Activated CD4-positive, alpha-beta T cell treated with anti-CD3 and anti-CD28 coated beads, Interleukin-2, Interleukin-4, amounts not matched to agents 100 ng/mL and 50 ng/mL, durations not matched to agents 16 hours and 8 hours (primary cell): ENCODE measurements at regions not wholly inside any gene's neighbourhood (a gene's known extent, or its start where the extent isn't known, plus 50 kb on each side); places are given as distances from the start of the nearest gene placed in this dataset.

ENCODE experiments used
- DNase-seq: peaks from one replicate; pipeline ENCODE4 v3.0.0-alpha.2; 2020; ENCODE audit warnings: low spot score

DNA sequence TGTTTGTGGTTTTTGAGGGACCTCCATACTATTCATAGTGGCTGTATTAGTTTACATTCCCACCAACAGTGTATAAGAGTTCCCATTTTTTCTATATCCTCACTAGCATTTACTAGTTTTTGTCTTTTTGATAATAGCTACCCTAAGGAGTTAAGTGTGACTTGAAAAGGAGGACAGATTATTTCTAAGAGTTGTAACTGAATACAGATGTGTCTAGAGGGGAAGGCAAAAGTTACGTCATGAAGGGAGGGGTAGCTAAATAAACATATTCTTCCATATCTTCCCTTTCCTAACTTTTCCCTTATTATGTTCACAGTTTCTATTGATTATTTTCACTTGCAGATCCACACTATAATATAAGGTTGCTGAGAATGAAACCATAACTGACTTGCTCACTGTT, 1315.7 kb upstream of the ZEB2 start:
- no peak for DNase-seq

DNA sequence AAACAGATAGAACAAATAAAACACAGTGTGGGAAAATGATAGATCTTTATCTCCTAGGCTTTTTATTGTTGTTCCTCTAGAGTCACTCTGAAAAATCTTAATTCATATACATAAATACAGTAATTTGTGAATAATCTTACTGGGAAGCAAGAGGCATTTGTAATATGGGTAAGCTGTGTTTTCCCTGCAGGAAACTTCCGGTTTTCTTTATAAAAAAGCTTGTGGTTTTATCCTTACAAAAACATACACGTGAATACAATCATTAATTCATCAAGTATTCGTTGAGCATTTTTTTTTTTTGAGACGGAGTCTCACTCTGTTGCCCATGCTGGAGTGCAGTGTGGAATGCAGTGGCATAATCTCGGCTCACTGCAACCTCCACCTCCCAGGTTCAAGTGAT, 1312.8 kb upstream of the ZEB2 start:
- DNase-seq, result no peak

DNA sequence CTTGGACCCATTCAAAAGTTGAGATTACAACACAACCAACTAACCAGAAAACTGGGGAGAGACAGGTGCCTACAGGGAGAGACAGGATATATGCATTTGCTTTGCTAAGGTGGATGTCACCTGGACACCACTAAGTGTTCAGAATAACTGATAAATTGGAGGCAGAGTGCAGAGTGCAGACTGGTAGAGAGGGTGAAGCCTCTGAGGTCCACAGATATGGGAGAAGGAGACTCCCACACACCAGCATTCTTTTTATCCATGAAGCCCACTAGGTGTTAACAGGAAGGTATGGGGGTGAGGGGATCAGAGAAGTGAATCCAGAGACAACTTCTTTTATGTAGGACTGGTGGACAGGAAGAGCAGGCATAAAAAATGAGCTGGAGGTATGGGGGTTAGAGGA, 1310.0 kb upstream of the ZEB2 start:
- DNase-seq, result no peak

DNA sequence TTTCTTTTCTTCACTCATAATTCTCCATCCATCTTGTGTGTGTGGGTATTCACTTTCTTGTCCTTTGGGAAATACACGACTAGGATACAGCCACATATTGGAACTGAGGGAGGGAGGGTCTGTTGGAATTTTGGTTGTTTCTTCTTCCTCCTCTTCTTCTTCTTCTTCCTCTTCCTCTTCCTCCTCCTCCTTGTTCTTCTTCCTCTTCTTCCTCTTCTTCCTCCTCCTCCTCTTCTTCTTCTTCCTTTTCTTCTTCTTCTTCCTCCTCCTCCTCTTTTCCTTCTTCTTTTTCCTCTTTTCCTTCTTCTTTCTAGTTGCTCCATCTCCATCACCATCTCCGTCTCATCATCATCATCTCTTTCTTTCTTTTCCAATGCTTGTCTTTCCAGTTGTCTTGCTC, 1307.3 kb upstream of the ZEB2 start:
- no peak for DNase-seq

DNA sequence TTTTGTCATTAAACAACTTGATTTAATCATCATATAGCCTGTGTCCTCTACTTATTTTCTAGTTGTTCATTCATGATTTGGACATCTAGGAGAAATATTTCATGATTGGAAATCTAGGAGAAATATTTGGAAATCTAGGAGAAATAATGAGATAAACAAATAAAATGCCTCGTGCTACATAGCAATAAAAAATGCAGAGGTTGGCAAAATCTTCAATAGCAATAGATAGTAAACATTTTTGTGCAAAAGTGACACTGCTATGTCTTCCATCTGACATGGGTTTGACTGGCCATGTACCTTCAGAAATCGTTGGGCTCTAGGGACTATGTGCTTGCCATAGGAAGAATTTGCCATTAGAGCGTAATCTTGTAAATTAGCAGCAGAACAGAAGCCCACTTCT, 1304.5 kb upstream of the ZEB2 start:
- DNase-seq, result no peak

DNA sequence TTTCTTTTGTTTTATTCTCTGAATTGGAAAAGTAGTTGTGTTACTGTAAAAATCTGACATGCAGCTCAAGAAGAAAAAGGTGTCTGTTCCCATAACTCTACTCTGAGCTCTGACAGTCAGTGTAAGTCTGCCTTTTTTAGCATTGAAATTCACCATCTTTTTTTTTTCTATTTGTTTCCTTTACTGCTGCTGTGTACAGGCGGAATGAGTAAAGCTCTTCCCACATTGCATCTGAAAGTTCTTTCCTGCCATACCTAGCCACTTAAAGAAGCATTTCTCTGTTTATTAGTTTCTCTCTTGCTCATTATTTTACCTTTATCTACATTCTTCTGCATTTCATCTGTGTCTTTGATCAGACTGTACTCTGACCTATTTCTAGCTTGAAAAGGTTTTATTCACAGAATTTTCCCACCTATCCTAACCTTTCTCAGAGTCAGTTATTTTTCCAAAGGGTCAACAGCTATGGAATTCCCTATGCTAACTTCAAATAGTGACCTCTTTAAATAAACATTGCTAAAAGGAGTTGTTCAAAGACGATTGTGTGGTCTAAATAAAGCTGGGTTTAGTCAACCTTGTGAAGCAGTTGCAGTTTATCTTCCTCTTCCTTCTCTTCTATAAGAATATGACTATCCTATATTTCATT, 1303.1 kb upstream of the ZEB2 start:
- no peak for DNase-seq

DNA sequence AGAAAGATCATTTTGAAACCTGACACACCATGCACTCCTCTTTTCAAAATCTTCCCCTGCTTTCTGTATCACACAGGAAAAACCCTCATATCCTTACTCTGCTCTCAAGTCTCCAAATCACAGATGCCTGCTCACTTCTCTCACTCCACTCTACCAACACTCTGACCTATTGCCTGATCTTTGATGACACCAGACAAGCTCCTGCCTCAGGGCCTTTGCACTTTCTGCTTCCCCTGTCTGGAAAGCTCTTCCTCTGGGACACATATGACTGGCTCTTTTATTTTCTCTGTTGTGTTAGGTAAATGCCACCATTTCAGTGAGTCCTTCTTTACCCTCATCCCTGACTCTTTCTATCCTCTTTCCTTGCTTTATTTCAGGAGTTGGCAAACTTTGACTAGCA, 1300.7 kb upstream of the ZEB2 start:
- no peak for DNase-seq

DNA sequence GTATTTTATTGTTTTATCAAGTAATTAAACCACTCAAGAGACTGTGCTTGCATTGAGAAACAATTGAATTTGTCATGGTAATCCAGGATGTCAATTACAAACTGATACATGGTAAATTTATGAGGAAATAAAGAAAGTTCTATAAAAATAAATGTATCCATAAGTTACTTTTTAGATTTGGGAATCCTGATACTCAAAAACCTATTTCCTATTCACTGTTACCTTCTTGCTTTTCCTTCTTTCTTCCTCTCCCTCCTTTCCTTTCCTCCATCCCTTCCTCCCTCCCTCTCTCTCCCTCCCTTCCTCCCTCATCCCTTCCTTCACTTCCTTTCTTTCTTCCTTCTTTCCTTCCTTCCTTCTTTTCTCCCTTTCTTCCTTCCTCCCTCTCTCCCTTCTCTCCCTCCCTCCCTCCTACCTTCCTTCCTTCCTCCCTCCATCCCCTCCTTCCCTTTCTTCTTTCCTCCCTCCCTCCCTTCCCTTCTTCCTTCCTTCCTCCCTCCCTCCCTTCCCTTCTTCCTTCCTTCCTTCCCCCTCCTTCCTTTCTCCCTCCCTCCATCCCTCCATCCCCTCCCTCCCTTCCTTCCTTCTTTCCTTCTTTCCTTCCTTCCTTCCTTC, 1299.1 kb upstream of the ZEB2 start:
- no peak for DNase-seq

DNA sequence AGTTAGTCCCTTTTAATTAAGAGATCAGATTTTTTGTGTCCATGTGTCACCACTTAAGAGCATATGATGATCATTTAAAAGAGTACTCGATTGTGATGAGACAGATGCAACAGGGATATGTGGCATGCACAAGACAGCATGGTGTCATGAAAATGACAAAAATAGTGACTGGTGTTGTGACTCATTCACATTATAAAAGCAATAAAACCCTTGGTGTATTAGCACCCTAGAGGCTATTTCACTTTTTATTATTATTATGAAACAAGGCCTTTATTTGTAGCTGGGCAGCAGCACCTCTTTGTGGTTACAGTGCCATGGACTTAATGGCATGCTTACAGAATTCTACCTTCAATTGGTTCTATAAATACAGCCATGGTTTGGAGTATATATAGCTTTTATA, 1296.0 kb upstream of the ZEB2 start:
- no peak for DNase-seq

DNA sequence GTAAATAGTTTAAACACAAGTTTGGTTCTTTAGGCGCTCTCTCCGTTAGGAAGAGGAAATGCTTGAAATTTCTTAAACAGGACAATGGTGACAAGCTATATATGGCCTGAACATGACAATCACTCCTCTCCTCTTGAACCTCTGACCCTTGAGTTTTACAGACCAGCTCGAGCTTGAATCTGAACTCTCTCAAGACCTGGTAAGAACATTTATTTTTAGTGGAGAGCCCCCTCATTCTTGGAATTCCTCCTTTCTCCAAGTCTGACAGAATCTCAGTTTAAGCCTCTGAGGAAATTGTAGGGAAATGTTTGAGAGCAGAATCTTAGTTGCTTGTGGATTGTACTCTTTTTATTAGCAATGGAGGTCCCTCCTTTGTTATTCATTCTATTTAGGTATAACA, 1293.6 kb upstream of the ZEB2 start:
- no peak for DNase-seq

DNA sequence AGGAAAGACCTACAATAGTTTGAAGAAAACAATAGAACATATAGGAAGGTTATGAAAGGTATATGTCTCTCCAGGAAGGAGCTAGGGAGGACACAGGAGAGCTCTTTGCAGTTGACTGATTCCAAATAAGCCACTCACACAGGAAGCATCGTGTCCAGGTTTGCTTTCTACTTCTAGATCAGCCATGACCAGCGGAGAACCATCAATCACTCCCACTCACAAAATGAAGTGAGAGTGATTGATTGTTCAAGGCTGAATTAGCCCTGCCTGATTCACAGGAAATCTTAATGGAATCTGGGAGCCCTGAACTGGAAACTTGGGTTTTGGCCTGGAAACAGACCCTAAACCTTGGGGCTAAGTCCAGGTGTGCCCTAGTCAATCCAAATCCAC, 1292.2 kb upstream of the ZEB2 start:
- DNase-seq, result no peak

DNA sequence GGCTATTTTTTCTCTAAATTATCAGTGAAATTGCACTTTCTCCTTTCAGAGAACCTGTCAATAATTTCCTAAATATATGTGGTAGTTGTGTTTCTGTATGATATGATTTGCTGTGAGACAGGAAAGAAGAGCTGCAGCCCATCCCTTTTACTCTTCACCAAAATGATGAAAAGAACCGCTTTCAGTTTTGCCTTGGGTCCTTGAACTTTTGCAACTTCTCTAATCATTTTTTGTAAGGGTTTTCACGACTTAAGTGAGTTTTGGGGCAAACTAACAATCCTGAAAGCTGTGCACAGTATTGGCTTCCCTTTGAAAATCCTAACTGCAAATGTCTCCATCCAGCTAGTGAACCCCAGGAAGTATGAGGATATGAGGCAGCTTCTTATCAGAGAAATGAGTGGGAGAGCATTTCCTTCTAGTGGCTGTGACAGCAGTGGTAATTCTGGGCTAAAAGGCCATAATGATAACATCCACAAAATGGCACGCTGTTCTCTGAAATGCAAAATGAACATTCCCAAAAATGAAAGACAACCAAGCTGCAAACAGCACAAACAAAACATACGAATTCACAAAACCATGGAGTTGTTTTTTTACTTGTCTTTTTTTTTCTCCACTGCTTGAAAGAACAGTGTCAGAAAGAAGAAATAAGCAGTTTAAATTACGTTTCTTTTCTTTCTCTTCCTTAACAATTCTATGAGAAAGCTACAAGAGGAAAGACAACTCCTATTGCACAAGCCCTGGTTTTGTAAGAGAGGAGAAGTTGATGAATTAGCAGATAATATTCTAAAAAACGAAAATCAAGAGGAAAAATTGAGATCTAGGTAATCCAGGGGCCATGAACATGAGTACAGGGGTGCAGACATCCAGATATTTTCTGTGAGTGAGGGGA, 1291.6 kb upstream of the ZEB2 start:
- no peak for DNase-seq

DNA sequence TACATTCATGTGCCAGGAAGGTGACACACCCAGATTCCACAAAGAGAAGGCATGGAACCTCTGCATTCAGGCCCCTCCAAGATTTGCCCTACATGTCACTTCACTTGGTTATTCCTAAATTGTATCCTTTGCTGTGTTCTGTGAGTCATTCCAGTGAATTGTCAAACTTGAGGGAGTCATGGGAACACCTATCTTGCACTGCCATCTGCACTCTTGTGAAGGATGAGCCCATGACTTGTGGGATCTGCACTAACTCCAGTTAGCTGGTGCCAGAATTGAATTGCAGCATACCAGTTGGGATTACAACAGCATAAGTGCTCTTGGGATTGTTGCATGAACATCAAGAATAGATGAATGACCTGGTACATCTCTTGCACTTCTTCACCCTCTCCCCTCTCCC, 1288.0 kb upstream of the ZEB2 start:
- no peak for DNase-seq

DNA sequence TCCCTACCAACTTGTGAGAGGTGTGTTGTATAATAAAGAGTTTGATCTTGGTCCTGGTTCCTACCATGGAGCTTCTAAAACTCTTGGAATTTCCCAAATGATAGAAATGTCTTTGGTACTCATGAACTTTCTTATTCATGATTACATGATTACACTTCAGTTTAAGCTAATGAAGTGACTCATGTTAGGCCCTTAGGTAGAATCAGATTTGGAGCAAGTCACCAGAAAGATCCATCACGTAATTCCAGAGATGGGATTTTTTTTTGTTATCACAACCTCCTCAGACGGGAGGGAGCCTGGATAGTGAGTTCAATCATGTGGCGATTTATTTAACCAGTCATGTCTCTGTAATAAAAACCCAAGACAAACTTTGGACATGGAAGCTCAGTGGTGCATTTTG, 1287.6 kb upstream of the ZEB2 start:
- DNase-seq, result no peak

DNA sequence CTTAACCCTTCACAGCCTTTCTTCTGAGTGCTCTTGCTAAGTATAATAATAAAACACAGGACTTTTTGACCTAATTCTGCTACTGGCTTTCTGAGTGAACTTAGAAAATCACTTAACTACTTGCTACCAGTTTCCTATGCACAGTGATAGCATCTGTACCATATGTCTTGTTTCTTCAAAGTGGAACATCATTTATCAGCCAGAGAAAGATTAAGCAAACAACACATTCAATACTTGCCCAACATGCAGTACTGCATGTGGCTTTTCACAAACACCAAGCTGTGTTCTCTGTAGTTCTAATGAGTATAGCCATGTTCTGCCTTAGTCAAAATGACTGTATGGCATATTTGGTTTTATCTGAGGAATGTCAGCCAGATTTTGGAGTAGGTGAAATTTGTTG, 1286.6 kb upstream of the ZEB2 start:
- DNase-seq, result no peak

DNA sequence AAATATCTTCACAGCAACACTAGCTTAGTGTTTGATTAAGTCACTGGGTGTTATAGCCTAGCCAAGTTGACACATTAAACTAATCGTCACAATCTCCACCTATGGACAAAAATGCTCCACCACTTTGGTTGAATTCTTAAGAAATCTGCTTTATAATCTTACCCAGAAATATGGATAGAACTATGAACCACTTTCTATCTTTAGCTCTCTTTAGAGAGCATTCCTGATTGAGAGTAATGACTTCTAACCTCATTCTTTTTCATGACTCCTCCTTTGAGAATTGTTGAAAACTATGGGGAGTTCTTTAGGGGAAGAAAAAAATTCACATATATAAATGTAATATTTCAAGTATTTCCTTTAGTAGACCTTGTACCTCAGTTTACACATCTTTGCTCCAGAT, 1282.2 kb upstream of the ZEB2 start:
- DNase-seq, result no peak

DNA sequence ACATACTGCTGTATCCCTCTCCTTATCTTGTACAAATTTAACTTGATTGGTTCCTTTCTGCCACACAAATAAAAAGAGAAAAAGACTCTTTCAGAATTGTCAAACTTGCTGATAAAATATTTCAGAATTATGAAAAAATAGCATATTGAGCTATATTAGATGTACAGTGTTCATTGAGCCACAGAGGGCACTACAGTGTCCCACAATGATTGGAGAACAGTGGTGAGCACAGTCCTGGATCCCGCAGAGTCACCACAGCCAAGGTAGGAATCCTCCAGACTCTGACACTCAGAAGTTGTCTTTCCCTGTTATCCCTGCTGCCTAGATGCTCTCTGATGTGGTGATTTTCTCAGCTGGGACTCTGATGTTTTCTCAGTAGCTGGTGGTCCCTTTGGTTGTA, 1281.3 kb upstream of the ZEB2 start:
- DNase-seq, result no peak

DNA sequence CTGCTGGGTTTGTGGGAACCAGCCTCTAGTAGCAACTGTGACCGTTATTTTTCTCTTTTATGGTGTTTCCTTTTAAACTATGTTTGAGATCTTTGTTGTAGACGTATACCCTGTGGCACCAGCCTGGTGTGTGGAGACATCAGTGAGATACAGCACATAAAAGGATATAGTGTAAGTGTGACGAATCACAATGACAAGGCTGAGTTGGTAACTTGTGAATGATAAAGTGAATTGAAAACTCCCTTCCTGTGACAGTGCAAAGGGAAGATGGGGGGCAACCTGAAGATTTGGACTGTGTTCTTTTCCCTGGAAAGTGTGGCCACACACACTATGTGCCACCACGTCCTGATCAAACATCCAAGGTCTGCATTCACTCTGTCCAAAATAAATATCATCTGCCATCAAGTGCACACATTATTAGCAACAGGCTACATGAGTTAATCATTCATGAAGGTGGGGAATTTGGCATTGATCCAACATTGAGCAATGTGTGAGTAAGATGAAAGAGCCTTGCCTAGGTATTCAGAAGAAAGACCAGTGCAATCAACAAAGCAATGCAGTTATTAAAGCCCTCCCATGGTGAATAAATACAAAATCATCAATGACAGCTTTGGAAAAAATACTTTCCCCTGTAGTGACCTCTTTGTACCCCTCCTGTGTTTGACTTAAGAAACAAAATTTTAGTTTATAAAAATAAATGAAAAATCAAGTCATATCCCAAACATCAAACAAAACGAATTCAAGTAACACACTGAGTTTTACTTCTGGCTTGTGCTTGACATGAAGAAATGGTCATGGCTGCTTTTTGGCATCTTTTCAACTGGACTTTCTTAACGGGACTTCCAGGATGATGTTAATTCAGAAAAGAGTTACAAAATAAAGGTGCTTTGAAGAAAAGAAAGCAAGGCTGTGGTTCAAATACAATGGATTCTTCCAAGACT, 1280.5 kb upstream of the ZEB2 start:
- DNase-seq, result no peak

DNA sequence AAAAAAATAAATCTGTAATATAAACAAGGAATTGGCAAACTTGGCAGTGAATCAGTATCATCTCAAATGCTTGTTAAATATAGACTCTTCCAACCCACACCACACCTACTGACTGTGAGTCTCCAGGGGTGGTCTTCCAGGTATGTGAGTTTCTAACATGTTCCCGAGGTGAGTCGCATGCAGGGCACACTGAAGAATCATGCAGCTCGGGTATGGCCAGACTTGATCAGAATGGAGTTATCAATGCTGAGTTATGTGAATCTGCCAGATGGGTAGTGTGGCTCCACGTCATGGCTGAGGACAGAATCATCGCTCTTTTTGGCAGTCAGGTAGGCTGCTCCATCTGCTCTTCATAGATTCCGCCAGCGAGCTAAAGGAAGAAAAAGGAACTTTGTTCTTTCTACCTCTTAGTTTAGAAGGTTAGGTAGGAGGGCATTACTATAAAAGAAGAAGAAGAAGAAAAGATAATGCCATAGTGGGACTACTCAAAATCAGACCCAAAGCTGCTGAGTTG, 1279.7 kb upstream of the ZEB2 start:
- no peak for DNase-seq

DNA sequence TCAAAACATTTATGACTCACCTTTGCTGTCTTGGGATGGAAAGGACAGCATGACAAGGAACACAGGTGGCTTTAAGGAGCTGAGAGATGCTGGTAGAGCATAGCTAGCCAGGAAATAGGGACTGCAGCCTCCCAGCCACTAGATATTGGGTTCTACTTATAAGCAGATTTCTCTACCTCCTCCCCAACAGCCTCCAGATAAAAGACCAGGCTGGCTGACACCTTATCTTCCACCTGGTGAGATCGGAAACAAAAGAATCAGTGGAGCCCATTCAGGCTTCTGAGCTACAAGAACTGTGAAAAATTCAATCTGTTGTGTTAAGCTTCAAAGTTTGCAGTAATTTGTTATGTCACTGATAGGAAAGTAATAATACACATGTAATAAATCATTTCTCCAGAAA, 1278.5 kb upstream of the ZEB2 start:
- no peak for DNase-seq

DNA sequence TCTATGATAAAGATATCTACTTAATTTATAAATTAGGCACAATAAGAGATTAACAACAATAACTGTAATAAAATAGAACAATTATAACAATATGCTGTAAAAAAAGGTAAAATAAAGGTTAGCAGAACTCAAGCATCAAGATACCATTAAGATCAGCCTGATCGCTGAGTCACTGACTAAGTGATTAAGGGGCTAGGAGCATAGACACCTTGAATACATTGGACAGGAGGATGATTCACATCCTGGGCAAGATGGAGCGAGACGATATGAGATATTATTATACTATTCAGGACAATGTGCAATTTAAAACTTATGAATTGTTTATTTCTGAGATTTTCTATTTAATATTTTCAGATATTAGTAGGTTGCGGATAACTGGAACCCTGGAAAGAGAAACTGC, 1277.8 kb upstream of the ZEB2 start:
- no peak for DNase-seq

DNA sequence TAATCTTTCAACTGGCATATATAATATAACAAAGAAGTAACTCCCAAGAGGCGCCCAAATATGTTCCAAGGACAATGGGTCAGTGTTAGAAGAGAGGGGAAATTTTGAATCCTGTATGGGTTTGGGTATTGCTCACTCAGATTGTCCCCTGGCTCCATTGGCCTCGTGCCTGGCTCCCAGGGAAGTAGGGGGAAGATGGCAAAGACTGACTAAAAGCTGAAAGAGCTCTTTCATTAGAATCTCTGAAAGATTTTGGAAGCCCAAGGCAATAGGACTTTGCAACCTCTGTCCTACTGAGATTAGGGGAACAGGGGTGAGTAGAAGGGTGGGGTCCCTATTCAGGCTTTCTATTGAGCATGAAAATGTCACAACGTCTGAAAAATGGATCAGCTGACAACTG, 1272.8 kb upstream of the ZEB2 start:
- no peak for DNase-seq
